Astrocyte (in vitro differentiated cells and primary cell): ENCODE measurements at regions not wholly inside any gene's neighbourhood (a gene's known extent, or its start where the extent isn't known, plus 50 kb on each side); places are given as distances from the start of the nearest gene placed in this dataset.

ENCODE experiments used
- EZH2 ChIP-seq: IDR thresholded peaks from 2 replicates; pipeline ENCODE4 v1.6.1; 2012; ENCODE audit warnings: mild to moderate bottlenecking, low read length, inconsistent platforms; ENCODE audit not compliant: insufficient read depth
- TF ChIP-seq, protein P1 (sequence below): IDR thresholded peaks from 2 replicates; pipeline ENCODE4 v1.5.1; 2011; ENCODE audit warnings: low read depth, mild to moderate bottlenecking, inconsistent platforms, low read length, moderate library complexity; ENCODE audit not compliant: insufficient read depth

DNA sequence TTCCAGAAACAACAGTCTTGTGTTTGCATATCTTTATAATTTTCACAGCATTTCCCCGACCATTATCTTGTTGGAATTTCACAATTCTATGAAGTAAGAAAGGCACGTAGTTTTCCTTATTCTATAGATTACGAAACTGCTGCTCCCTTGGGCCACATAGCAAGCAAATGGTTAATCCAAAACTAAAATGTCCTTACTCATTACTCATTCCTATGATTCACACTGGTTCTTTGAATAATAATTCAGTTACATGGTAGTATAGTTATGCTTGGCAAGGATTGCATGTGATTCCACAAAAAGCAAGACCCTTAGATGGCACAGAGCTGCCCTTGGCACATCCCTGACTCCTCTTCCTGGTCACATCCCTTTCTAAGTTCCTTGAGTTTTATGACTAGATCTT, 51.2 kb downstream of the OR13H1 start:
- TF ChIP-seq, protein P1, sequence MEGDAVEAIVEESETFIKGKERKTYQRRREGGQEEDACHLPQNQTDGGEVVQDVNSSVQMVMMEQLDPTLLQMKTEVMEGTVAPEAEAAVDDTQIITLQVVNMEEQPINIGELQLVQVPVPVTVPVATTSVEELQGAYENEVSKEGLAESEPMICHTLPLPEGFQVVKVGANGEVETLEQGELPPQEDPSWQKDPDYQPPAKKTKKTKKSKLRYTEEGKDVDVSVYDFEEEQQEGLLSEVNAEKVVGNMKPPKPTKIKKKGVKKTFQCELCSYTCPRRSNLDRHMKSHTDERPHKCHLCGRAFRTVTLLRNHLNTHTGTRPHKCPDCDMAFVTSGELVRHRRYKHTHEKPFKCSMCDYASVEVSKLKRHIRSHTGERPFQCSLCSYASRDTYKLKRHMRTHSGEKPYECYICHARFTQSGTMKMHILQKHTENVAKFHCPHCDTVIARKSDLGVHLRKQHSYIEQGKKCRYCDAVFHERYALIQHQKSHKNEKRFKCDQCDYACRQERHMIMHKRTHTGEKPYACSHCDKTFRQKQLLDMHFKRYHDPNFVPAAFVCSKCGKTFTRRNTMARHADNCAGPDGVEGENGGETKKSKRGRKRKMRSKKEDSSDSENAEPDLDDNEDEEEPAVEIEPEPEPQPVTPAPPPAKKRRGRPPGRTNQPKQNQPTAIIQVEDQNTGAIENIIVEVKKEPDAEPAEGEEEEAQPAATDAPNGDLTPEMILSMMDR, result no peak
- no peak for TF ChIP-seq EZH2
